ENCODE measurements at regions not wholly inside any gene's neighbourhood (a gene's known extent, or its start where the extent isn't known, plus 50 kb on each side); places are given as distances from the start of the nearest gene placed in this dataset.

DNA sequence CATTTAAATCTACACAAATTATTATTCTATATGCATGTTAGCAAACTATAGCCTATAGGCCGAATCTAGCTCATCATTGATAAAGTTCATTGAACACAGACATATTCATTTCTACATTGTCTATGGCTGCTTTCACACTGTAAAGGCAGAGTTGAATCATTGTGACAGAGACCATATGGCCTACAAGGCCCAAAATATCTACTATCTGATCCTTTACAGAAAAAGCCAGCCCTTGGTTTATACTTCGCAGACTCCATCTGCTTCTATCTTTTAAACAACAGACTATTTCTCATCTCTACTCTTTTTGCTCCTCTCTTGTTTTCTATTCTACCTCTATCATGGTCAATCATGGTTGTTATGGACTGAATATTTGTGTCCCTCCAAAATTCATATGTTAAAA, 190.7 kb downstream of the EXOC5 start:
- TF ChIP-seq, protein P1, sequence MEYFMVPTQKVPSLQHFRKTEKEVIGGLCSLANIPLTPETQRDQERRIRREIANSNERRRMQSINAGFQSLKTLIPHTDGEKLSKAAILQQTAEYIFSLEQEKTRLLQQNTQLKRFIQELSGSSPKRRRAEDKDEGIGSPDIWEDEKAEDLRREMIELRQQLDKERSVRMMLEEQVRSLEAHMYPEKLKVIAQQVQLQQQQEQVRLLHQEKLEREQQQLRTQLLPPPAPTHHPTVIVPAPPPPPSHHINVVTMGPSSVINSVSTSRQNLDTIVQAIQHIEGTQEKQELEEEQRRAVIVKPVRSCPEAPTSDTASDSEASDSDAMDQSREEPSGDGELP (IDR thresholded peaks at IDR 0.05; ENCODE audit: borderline replicate concordance, low read depth) = no peak
- TF ChIP-seq HCFC1 (IDR thresholded peaks at IDR 0.05; ENCODE audit: low read depth, low read length) (no peak), ZNF660 (CRISPR knock-in tag; IDR thresholded peaks at IDR 0.05; ENCODE audit: borderline replicate concordance, low read depth) (no peak)
- TF ChIP-seq, protein P2, sequence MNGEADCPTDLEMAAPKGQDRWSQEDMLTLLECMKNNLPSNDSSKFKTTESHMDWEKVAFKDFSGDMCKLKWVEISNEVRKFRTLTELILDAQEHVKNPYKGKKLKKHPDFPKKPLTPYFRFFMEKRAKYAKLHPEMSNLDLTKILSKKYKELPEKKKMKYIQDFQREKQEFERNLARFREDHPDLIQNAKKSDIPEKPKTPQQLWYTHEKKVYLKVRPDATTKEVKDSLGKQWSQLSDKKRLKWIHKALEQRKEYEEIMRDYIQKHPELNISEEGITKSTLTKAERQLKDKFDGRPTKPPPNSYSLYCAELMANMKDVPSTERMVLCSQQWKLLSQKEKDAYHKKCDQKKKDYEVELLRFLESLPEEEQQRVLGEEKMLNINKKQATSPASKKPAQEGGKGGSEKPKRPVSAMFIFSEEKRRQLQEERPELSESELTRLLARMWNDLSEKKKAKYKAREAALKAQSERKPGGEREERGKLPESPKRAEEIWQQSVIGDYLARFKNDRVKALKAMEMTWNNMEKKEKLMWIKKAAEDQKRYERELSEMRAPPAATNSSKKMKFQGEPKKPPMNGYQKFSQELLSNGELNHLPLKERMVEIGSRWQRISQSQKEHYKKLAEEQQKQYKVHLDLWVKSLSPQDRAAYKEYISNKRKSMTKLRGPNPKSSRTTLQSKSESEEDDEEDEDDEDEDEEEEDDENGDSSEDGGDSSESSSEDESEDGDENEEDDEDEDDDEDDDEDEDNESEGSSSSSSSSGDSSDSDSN (CRISPR knock-in tag; IDR thresholded peaks at IDR 0.05) = no peak

Measured in HepG2 (cell line).